ENCODE measurements at regions not wholly inside any gene's neighbourhood (a gene's known extent, or its start where the extent isn't known, plus 50 kb on each side); places are given as distances from the start of the nearest gene placed in this dataset.
A peak's percentile ranks its signal among the peaks of the same experiment; 100 is the strongest.

DNA sequence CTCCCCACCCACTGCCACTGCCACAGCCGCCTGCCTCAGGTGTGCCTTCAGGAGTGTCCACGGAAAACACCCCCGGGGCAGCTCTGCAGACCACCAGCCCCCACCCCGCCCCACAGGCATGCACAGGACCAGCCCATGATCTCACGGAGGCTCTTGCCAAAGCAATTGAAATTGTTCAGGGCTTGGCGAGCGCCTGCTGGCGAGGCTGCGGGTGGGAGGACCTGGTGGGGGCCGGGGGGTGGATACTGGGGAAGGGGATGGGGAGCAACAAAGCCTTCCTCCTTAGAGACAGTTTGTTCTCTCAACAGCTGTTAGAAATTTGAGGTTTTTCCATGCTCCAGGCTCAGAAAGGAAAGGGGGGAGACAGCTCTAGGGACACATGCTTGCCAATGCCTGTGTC, 274.7 kb downstream of the MN1 start:
- DNase-seq: no peak

DNA sequence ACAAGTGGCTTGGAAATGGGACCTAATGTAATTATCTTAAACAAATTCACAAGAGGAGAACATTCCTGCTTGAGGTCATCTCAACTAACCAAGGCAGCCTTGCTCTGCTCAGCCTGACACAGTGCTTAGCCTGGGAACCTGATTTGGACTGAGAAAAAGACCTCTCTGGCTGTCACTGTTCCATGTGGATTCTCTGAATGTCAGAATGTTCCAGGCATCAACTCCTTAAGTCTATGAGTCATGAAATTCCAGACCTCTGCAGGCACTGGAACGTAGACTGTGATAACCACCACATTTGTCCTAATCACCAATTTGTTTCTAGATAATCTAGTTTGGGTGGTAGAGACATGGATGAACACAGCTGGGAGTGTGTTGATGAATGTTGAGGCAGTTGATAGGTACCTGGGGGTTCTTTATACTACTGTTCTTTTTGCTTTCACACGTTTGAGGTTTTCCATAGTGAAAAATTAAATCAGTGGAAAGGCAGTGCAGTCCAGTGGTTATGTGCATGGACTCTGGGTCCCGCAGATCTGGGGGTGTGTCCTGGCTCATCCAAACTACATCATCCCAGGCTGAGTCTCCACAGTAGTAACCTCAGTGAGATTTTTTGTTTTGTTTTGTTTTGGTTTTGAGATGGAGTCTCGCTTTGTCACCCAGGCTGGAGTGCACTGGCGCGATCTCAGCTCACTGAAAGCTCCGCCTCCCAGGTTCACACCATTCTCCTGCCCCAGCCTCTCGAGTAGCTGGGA, 269.6 kb downstream of the MN1 start:
- DNase-seq: peak; percentile 50

DNA sequence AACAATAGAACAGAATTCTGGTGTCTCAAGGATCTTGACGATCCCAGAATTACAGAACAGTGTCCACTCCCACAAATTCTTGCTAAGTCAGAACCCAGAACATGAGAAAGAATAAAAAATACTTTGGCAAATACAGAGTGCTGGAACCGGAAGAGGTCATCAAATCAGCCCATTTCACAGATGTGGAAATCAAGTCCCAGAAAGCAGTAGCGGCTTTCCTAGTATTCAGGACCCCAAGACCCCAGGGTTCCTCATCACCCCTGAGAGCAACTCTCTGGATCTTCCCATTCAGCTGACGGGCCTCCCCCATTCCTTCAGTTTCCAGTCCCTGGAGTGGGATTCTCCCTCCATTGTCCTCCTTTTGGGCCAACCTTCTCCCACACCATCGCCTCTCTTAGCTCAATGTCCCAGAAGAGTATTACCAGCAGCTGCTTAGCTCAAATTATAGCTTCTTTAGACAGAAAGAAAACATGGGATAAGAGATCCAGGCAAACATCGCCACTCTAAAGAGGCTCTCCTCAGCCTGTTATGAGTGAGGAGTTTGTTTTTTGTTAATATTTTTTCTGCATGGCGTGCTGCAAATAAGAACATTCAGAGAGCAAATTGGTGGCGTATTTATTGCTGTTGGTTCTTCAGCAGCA, 268.3 kb downstream of the MN1 start:
- no peak for DNase-seq

DNA sequence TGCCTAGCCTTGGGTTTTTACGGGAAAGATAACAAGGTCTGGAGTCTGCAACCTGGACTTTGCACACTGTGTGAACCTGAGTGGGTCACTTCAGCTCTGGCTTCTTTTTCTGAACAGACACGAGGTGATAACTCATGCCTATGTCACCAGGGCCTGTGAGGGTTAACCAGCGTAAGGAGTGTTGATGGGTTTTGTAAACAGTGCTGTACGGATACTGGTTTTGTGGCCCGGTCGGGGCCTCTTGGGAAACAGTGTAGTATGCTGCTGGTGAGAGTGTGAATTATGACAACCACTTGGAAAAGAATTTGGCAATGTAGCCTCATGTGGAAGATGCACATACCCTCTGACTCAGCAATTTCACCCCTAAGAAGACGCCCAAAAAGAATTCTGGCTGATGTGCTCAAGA, 266.8 kb downstream of the MN1 start:
- no peak for DNase-seq

DNA sequence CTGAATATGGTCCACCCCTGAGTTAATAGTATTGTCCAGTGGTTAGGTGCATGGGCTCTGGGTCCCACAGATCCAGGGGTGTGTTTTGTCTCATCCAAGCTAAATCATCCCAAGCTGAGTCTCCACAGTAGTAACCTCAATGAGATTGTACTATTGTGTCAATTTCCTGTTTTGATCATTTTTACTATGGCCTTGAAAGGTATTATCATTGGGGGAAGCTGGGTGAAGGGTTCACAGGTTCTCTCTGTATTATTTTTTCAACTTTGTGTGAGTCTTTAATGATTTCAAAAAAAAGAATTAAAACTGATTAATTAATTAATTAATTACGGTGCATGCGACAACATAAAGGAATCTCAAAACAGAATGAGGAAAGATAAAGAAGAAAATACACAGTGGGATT, 266.1 kb downstream of the MN1 start:
- DNase-seq: no peak

DNA sequence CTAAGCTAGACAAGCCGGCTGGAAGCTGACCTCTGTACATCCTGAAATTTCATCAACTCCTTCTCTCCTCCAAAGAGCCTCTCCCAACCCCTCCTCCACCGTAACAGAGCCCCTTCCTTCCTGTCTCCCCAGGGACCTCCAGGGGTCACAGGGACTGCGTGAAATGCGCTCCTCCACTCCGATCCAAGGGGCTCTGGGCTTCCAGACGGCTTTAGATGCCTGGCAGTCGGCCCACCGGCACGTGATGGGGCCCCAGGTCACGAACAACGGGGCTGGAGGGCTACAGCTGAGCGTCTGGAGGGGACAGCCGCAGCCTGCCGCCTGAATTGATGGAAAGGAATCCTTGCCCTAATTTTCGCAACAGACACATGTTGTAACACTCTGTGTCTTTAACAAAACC, 264.1 kb downstream of the MN1 start:
- DNase-seq: no peak

DNA sequence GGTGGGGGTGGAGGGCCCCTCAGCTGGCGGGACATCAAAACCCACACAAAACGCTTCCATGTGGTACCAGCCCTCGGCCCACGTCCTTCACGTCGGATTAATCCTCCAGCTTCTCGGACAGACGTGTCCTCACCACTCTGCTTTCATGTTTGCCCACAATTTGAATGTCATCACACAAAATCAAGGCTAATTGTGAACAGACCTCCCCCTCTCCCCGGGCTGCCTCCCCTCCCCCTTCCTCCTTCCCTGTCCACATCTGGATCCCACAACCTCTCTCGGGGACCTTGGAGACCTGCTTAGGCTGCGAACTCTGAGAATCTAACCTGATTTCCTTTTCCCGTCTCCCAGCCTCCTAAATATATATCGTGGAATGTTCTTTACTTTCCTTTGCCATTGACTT, 262.9 kb downstream of the MN1 start:
- no peak for DNase-seq

DNA sequence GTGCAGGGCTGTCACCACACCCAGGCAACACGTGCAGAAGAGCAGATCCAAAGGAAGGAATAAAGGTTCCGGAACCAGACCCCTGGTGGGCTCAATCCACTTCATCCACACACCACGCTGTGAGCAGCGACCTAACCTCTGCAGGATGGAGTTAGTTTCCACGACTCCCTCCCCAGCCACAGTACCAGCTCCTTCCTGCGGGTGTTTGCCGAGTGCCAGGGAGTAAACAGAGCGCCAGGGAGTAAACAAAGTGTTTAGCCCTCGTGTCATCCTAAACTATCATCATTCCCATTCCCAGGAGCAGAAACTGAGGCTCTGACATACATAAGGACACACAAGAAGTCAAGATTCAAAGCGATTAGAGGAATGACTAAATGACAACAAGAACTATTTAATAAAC, 261.3 kb downstream of the MN1 start:
- no peak for DNase-seq

DNA sequence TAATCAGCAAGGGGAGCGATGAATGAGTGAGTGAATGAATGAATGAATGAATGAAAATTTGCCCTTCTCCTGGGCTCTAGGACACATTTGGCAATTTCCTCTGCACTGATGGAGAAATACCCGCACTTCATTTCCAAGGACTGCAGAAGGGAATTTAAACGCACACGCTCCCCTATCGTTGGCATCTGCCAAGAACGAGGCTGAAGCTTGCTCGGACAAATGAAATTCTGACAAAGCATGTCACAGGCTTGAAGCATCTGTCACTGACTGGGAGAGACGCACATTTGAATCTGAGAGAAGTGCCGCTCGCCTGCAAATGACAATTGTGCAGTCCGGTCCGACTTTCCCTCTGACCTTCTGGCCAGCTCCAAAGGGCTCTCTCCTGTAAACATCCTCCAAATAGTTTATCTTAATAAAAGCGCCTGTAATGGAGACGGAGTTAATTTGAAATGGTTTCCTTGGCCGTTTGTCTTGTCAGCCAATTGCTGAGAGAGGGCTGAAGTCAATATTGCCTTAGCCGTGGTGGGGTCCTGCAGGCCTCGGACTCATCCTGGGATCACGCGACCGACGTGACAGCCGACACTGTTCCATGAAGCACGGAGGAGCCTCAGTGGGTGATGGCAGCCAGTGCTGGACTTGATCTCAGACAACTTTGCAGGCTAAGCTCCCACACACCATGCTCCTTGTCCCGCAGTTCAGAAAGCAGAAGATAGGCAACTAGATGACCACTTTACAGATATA, 260.7 kb downstream of the MN1 start:
- no peak for DNase-seq

DNA sequence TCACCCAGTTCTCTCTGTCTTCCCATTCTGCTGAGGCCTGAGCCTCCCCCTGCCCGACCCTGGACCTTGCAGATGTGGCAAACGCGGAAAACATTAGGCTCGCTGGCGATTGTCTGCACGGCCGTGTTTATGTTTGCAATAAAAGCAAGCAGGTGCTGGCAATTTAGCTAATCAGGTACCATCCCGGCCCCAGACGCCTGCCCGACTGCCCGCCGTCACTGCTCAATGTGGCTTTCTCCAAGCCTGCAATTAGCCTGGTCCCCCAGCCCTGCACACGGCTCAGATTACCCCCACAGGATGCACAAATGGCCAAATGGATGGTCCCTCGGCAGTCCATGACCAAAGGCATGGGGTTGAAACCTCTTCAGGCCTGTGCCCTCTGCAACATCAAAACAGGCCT, 259.7 kb downstream of the MN1 start:
- DNase-seq: no peak

DNA sequence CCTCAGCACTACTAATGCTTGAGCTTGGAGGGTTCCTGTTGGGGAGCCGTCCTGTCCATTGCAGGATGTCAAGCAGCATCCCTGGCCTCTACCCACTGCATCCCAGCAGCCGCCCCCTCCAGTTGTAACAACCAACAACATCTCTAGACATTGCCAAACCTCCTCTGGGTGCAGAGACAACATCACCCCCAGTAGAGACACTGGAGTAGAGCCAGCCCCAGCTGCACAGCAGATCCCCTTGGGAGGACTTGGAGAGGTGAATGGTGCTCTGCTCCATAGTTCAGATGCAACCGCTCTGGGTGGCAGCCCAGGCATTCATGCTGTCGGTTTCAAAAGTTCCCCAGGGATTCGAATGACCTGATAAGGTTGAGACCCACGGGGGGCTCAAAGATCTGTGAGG, 259.0 kb downstream of the MN1 start:
- DNase-seq: no peak

DNA sequence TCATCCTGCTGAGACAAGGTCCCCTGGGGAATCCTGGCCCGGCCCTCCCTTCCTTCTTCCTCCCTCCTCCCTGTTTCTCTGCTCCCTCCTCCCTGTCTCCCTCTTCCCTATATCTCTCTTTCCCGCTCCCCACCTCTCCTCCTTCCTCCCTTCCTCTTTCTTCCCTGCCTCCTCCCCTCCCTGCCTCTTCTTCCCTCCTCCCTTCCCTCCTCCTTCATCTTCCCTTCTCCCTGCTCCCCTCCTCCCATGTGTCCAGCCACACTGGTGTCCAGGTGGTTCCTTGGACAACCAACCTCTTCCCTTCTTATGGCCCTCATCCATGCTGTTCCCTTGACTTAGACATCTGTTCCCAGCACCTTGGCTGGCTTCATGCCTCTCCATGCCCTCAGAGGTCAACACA, 258.1 kb downstream of the MN1 start:
- DNase-seq: no peak

DNA sequence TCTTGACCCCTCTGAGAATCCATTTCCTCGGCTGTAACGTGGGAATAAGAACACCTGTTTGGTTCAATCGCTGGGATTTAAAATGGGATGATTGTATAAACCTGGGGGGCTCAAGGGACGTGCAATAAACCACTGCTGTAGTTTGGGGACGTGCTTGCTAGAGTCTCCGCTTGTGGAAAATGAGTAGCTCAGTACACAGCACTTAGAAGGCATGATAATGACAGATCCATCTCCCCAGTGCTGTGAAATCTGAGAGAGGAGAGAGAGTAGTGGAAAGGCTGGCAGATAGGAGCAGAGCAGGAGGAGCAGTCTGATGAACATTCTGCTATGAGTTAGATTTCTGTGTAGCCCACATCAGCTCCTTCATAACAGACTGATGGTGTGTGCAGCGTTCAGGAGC, 256.5 kb downstream of the MN1 start:
- DNase-seq: no peak

DNA sequence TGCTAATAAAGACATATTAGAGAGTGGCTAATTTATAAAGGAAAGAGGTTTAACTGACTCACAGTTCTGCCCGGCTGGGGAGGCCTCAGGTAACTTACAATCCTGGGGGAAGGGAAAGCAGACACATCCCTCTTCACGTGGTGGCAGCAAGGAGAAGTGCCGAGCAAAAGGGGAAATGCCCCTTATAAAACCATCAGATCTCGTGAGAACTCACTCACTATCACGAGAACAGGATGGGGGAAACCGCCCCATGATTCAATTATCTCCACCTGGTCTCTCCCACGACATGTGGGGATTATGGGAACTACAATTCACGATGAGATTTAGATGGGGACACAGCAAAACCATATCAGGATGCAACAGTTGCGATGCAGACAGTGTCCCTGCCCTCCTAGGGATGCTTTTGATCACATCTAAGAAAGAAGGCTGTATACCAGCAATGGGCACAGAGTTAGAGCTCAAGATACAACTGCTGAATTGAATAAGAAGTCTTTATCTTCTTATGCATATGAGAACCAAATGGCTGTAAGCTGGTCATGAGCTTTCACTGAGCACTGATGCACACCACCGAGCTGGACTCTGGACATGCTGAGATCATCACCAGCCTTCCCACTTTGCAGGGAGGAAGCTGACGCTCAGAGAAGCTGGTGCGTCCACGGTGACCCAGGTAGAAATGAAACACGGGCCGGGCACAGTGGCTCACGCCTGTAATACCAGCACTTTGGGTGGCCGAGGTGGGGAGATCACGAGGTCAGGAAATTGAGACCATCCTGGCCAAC, 255.2 kb downstream of the MN1 start:
- no peak for DNase-seq

DNA sequence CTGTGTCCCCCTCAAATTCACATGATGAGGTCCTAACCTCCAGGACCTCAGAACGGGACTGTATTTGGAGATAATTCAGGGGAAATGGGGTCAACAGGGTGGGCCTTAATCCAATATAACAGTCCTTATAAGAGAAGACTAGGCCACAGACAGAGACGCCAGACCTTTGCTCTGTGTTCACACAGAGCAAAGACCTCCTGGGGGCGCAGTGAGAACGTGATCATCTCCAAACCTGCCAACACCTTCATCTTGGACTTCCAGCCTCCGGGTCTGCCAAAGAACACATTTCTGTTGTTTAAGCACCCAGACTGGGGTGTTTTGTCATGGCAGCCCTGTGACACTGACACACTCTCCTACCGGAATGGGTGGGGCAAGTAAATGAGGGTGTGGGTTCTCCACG, 250.2 kb downstream of the MN1 start:
- DNase-seq: no peak

DNA sequence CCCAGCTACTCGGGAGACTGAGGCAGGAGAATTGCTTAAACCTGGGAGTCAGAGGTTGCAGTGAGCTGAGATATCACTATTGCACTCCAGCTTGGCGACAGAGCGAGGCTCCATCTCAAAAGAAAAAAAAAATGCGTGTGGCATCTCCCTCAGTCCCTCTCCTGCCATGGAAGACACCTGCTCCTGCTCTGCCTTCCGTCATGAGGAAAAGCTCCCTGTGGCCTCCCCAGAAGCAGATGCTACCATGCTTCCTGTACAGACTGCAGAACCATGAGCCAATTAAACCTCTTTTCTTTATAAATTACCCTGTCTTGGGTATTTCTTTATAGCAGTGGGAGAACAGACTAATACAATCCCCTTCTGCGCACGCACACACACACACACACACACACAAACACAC, 249.4 kb downstream of the MN1 start:
- DNase-seq: no peak

DNA sequence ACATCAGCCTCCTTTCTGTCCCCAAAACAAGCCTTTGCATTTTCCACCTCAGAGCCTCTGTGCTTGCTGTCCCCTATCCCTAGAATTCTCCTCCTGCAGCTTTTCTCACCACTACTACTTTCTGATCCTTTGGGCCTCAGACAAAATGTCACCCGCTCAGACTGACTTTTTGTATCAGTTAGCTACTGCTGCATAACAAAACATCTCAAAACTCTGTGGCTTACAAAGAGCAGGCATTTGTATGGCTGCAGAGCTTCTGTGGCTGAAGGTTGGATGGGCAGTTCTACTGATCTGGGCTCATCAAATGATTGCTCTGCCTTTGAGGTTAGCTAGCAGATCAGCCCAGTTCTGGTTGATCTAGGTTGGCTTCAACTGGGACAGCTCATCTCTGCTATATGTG, 248.7 kb downstream of the MN1 start:
- no peak for DNase-seq

DNA sequence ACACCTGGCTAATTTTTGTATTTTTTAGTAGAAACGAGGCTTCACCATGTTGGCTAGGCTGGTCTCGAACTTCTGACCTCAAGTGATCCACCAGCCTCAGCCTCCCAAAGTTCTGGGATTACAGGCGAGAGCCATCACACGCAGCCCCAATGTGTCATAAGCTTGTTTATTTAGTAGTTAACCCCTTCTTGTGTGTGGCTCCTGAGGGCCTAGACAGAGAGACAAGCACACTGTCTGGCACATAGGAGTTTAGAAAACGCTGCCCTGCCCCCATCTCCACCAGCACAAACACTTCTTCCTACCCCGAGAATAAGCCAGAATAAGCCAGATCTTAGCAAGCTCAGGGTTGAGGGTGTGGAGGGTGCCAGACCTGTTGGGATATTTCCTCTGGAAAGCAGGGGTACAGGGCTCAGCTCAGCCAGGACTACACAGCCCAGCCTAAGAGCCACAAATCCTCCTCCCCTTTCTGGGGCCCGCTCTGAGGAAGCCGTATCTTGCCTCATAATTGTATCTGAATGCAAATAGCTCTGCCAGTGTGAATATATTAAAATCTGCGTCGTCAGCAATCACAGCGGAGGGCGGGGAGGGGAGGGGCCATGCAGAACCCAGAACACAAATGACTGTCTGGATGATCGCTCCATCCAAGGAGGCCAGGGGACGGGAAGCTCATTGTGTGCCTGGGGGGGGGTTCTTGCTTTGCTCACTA, 247.3 kb downstream of the MN1 start:
- DNase-seq: no peak

DNA sequence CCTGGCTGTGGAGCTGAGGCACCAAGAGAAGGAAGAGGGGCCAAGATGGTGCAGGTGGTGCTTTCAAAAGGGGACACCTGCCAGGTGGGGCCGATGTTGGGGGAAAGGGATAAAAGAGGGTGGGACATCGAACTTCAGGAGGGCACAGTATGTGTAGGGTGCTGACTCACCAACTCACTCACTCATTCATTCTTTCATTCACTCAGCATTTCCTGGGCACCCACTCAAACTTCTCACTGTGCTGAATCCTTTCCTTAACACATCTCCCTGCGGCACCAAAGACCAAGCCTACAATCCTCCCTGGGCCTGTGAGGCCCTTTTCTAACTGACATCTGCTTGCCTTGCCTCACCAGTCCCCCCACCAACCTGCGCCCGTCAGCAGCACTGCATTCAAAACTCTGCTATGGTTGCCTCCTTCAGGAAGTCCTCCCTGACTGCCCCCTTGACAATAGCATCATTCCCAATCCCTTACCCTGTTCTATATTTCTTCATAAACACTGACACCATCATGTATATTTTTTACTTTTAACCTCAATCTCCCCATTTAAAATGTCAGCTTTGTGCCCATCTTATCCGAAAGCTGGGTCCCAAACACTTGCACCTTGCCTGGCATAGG, 246.6 kb downstream of the MN1 start:
- DNase-seq: no peak

DNA sequence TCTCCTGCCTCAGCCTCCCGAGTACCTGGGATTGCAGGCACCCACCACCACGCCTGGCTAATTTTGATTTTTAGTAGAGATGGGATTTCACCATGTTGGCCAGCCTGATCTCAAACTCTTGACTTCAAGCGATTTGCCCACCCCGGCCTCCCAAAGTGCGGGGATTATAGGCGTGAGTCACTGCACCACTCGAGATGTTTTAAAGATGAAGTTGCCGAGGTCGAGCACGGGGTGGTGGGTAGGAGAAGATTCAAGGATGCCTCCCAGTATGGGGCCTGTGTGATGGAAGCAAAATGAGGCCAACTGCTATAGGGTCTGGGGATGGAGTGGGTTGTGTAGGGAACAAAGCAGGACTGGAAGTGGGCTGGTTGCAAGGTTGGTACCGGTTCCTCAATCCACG, 245.2 kb downstream of the MN1 start:
- DNase-seq: no peak

DNA sequence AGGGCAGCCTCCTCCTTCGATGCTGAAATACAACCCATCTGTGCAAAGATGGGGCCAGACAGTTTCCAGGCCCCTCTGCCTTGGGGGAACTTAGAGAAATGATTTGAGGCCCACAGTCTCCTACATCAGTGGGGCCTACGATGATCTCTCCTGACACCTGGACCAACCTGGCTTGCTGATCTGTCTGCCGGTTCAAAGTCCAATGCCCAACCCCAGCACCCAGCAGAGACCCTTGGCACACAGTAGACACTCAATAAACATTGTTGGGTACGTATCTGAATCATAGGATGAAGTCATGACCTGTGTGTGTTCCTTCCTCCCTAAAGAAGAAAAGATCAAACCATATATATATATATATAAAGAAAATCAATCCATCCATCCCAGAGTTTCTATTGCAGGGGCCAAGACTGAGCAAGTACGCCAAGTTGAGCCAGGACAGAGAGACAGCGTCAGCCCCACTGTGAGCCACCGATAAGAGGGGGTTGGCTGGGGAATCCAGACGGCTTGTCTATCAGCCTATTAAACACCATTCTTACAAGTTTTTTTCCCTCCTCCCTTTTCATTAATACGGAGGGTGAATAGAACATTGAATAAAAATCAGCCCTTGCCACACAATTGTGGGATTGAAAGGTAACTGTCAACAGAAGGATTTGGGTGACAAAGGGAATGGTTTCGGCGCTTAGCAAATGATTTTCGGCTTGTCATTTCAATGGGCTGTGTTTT, 244.1 kb downstream of the MN1 start:
- DNase-seq: no peak
